NCI-H1105 (cell line): ENCODE measurements at regions not wholly inside any gene's neighbourhood (a gene's known extent, or its start where the extent isn't known, plus 50 kb on each side); places are given as distances from the start of the nearest gene placed in this dataset.
"Not testable (repeated sequence)": the region's sequence is repeated elsewhere in the genome, so short reads cannot be mapped to it uniquely, and the experiment has no call there.

ENCODE experiments used
- DNase-seq: peaks from one replicate; lab custom pipeline; 2025; lab: John Stamatoyannopoulos, UW

- no peak for DNase-seq
These were observed 160.2 kb downstream of the GJA1 start for GRCh38 chr6:121595646-121596045.

- DNase-seq, result no peak
These were observed 161.0 kb downstream of the GJA1 start for GRCh38 chr6:121596441-121596840.

- no peak for DNase-seq
These were observed 162.2 kb downstream of the GJA1 start for GRCh38 chr6:121597654-121598053.

GRCh38 chr6:121599331-121599730, 163.9 kb downstream of the GJA1 start:
- DNase-seq, result not testable (repeated sequence)

- no peak for DNase-seq
These were observed 165.1 kb downstream of the GJA1 start for GRCh38 chr6:121600389-121601168.

GRCh38 chr6:121603486-121603885, 168.0 kb downstream of the GJA1 start:
- no peak for DNase-seq

- DNase-seq, result no peak
These were observed 172.3 kb downstream of the GJA1 start for GRCh38 chr6:121607721-121608120.

- DNase-seq, result no peak
These were observed 172.8 kb downstream of the GJA1 start for GRCh38 chr6:121608270-121608669.

GRCh38 chr6:121609281-121609680, 173.8 kb downstream of the GJA1 start:
- no peak for DNase-seq

GRCh38 chr6:121612927-121613326, 177.5 kb downstream of the GJA1 start:
- DNase-seq, result no peak

- DNase-seq, result no peak
These were observed 178.7 kb downstream of the GJA1 start for GRCh38 chr6:121614115-121614514.

GRCh38 chr6:121615493-121615892, 180.0 kb downstream of the GJA1 start:
- DNase-seq, result no peak

GRCh38 chr6:121616406-121616805, 181.0 kb downstream of the GJA1 start:
- DNase-seq, result no peak

GRCh38 chr6:121617388-121617787, 181.9 kb downstream of the GJA1 start:
- no peak for DNase-seq

GRCh38 chr6:121619013-121619412, 183.6 kb downstream of the GJA1 start:
- DNase-seq, result no peak

GRCh38 chr6:121619987-121620740, 184.7 kb downstream of the GJA1 start:
- no peak for DNase-seq

- DNase-seq, result no peak
These were observed 192.3 kb downstream of the GJA1 start for GRCh38 chr6:121627761-121628160.

- no peak for DNase-seq
These were observed 195.3 kb downstream of the GJA1 start for GRCh38 chr6:121630716-121631115.

- not testable (repeated sequence) for DNase-seq
These were observed 196.3 kb downstream of the GJA1 start for GRCh38 chr6:121631752-121632151.

GRCh38 chr6:121633309-121633708, 197.9 kb downstream of the GJA1 start:
- DNase-seq, result no peak

- DNase-seq, result not testable (repeated sequence)
These were observed 199.1 kb downstream of the GJA1 start for GRCh38 chr6:121634586-121634985.

GRCh38 chr6:121635355-121635754, 199.9 kb downstream of the GJA1 start:
- DNase-seq, result no peak

GRCh38 chr6:121636217-121636616, 200.8 kb downstream of the GJA1 start:
- not testable (repeated sequence) for DNase-seq
